ENCODE measurements at regions not wholly inside any gene's neighbourhood (a gene's known extent, or its start where the extent isn't known, plus 50 kb on each side); places are given as distances from the start of the nearest gene placed in this dataset.
"Not testable (repeated sequence)": the region's sequence is repeated elsewhere in the genome, so short reads cannot be mapped to it uniquely, and the experiment has no call there.

GRCh38 chr2:16071039-16071864, 130.9 kb downstream of the MYCN start:
- DNase-seq: no peak

GRCh38 chr2:16070648-16070971, 130.3 kb downstream of the MYCN start:
- DNase-seq: no peak

DNA sequence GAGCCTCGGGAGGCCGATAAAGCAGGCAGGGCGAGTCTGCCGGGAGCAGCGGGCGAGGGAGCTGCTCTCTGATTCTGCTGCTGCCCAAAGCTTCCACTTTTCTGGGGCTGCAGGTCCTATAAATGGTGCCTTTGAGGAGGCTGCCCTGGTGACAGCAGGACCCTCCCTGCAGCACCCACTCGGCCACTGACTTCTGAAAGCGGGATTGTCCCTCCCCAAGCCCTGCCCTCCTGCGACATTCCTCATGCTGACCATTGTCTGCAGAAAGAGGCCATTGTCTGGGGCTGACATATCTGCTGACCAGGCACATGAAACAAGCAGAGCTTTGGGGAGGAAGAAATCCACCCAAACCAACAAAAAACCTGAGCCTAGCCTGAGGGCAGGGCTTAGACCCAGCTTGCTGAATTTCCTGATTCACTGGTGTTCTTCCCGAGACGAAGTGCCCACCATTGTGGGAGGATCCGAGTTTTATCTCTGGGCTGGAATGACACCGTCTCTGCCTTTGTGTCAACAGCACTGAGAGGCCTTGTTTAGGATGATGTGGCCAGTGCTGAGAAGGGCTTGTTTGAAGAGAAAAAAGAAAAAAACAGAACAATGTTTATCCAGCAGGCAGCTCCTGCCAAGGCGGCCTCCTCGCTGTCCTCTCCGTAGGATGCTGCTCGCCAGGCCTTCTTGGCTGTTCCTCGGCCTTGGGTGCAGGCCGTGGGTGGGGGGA, 129.7 kb downstream of the MYCN start:
- DNase-seq: no peak

- no peak for DNase-seq
Measured at GRCh38 chr2:16069663-16069932, 129.2 kb downstream of the MYCN start.

DNA sequence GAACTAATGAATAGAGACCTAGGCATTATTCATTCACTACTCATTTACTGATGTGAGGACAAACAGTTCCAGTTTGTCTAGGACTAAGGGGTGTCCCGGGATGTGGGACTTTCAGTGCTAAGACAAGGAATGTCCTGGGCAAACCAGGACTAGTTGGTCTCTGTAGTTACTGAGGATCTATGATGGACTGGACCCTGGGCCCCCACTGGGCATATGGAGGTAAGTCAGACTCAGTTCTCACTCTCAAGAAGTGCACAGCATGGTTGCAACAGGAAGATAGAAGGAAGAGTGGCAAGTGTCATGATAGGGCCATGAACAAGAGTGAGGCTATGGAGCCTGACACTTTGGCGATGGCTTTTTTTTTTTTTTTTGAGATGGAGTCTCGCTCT, 128.2 kb downstream of the MYCN start:
- no peak for DNase-seq

GRCh38 chr2:16067866-16068551, 127.7 kb downstream of the MYCN start:
- DNase-seq: no peak

GRCh38 chr2:16067444-16067843, 127.1 kb downstream of the MYCN start:
- DNase-seq: no peak

DNA sequence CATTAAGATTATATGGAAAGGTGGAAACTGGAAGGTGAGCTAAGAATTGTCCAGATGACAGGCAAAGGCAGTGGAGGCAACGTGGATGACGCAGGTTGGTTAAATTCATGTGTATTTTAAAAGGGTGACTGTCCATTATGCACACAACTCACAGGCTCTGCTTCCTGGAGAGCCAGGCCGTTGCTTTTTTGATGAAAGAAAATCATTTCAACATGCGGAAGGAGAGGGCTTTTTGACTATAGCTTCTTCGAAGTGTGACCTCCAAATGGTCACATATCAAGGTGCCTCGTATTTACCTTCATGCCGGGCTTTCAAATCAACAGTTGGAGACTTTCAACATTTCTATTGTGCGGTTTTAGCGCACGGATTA, 126.7 kb downstream of the MYCN start:
- DNase-seq: no peak

- no peak for DNase-seq
Measured at GRCh38 chr2:16066261-16067036, 126.1 kb downstream of the MYCN start.

DNA sequence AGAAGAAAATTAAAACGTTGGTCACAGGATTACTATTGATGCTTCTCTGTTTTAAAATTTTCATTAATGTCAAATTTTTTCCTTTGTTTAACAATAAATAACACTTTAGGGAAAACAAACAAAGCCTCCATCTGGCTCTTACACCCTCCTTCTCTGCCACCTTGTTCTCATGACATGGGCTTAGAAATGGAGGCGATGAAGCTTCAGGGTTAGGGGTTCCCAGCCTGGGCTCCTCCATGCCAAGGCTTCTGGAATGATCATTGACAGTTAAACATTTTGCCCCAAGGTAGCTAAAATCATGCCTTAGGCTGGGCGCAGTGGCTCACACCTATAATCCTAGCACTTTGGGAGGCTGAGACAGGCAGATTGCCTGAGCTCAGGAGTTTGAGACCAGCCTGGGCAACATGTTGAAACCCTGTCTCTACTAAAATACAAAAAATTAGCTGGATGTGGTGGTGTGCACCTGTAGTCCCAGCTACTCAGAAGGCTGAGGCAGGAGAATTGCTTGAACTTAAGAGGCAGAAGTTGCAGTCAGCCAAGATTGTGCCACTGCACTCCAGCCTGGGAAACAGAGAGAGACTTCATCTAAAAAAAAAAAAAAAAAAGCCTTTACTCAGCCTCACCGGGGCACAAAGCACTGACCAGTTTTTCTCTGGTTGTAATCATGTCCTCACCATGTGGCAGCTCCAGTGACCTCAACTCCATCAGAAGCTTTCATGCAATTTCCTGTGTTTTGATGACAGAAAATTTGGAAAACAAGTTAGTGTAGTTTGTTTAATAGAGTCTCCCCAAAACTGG, 125.1 kb downstream of the MYCN start:
- not testable (repeated sequence) for DNase-seq

GRCh38 chr2:16064745-16065144, 124.4 kb downstream of the MYCN start:
- DNase-seq: no peak

- DNase-seq: no peak
Measured at GRCh38 chr2:16063955-16064633, 123.7 kb downstream of the MYCN start.

DNA sequence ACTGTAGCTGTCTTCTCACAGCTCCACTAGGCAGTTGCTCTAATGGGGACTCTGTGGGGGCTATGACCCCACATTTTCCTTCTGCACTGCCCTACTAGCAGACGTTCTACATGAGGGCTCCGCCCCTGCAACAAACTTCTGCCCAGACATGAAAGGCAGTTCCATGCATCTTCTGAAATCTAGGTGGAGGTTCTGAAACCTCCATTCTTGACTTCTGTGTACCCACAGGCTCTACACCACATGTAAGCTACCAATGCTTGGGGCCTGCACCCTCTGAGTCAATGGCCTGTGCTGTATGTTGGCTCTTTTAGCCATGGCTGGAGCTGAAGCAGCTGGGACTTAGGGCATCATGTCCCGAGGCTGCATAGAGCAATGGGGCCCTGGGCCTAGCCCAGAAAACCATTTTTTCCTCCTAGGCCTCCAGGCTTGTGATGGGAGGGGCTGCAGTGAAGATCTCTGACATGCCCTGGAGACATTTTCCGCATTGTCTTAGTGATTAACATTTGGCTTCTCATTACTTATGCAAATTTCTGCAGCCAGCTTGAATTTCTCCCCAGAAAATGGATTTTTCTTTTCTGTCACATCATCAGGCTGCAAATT, 123.0 kb downstream of the MYCN start:
- no peak for DNase-seq

GRCh38 chr2:16062471-16063250, 122.3 kb downstream of the MYCN start:
- no peak for DNase-seq

GRCh38 chr2:16061441-16062217, 121.3 kb downstream of the MYCN start:
- no peak for DNase-seq

- no peak for DNase-seq
Measured at GRCh38 chr2:16060936-16061338, 120.6 kb downstream of the MYCN start.

DNA sequence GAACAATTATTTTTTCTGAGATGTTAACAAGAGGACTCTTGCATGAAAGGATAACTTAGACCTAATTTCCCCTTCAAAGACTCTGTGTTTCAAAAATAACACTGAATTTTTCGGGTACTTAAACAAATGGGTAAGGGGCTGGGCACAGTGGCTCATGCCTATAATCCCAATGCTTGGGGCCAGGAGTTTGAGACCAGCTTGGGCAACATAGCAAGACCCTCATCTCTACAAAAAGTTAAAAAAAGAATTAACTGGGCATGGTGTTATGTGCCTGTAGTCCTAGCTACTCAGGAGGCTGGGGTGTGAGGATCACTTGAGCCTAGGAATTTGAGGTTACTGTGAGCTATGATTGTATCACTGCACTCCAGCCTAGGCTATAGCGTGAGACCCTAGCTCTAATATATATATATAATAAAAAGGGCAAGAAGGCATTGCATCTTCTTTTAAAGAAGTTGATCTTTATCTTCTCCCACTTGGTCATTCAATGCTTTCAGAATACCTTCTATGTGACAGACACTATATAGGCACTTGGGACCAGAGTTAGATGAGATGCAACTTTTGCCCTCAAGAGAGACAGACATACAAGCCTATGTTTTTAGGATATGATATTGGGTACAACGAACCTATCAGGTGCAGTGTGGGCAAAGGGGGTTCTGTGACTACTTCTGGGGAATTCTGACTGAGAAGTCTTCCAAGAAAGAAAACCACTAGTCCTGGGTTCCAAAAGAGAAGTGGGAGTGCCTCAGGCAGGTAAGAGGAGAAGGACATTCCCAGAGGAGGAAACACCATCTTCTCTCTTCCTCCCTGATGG, 120.0 kb downstream of the MYCN start:
- no peak for DNase-seq

DNA sequence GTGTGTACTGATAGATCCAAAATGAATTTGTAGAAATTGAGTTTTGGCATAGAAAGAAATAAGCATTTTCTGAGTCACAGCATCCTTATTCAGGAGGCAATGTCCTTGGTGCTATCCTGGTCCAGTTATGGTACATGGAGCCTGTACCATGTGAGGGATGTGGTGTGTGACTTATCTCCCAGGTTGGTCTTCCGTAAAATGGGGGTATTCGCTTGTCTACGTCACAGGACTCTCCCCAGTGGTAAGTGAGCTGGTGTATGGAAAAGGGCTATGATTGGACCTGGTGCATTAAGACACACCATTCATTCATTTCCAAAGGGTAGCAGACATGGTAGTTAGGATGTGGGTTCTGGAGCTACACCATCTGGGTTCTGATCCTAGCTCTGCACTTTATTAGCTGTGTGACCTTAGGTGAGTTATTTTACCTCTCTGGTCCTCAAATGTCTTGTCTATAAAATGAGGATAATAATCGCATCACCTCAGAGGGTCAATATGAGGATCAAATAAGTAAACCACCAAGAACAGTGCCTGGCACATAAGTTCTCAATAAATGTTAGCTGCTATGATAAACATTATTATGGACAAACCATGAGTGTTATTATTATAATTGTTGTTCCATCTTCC, 119.2 kb downstream of the MYCN start:
- DNase-seq: no peak

Measured in NCI-H1417 (cell line).